Keratinocyte (primary cell): ENCODE measurements at regions not wholly inside any gene's neighbourhood (a gene's known extent, or its start where the extent isn't known, plus 50 kb on each side); places are given as distances from the start of the nearest gene placed in this dataset.

Experiments used
- CTCF ChIP-seq, 3 experiments: IDR thresholded peaks in 1 of 3; conservative IDR thresholded peaks in 1 of 3; optimal IDR thresholded peaks in 1 of 3; 2 replicates in 2 of 3; 3 replicates in 1 of 3; pipeline versions ENCODE3 to v1.5.1; 2011; ENCODE audit warnings: low read length in 3 of 3, mild to moderate bottlenecking in 3 of 3, moderate library complexity in 2 of 3, control low read depth in 1 of 3, inconsistent platforms in 1 of 3; ENCODE audit not compliant: insufficient read depth in 2 of 3; ENCODE audit errors: extremely low read depth in 1 of 3
- EZH2 ChIP-seq: IDR thresholded peaks from one replicate; pipeline ENCODE4 v1.6.1; 2012; ENCODE audit warnings: inconsistent platforms, mild to moderate bottlenecking, low read length, moderate library complexity

- no peak for TF ChIP-seq CTCF (optimal IDR thresholded peaks at IDR 0.05 in 1 of 3, IDR thresholded peaks at IDR 0.05 in 1 of 3, conservative IDR thresholded peaks at IDR 0.05 in 1 of 3; ENCODE audit: extremely low read depth in 1 of 3, insufficient read depth in 2 of 3, low read length in 3 of 3)
- no peak for TF ChIP-seq EZH2
Observed at GRCh38 chr2:8558956-8559355, 122.9 kb upstream of the ID2 start.
